GM19240 (cell line): ENCODE measurements at regions not wholly inside any gene's neighbourhood (a gene's known extent, or its start where the extent isn't known, plus 50 kb on each side); places are given as distances from the start of the nearest gene placed in this dataset.

Experiments
- DNase-seq: peaks from one replicate; pipeline ENCODE4 v3.0.0; 2011; ENCODE audit warnings: low spot score; ENCODE audit not compliant: insufficient read length

DNA sequence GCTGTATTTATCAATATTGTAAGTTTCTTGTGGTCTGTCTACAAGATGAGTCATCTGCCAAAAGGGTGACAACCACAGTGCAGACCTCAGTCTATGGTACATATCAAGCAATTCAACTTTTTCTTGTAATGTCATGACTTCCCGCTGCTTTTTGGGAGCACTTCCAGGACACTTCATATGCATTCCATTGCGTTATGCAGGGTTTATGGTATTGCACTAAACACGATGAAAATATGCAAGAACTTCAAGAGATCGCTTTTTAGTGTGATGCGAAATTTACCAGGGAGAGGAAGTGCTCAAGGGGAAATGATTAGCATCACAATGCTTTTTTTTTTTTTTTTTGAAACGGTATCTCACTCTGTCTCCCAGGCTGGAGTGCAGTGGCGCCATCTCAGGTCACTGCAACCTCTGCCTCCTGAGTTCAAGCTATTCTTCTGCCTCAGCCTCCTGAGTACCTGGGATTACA lies 166.5 kb downstream of the TFAP2A start:
- no peak for DNase-seq

- DNase-seq, result no peak
These were observed 177.4 kb downstream of the TFAP2A start for GRCh38 chr6:10237298-10238038.

GRCh38 chr6:10235344-10235743 lies 179.5 kb downstream of the TFAP2A start:
- DNase-seq, result no peak

DNA sequence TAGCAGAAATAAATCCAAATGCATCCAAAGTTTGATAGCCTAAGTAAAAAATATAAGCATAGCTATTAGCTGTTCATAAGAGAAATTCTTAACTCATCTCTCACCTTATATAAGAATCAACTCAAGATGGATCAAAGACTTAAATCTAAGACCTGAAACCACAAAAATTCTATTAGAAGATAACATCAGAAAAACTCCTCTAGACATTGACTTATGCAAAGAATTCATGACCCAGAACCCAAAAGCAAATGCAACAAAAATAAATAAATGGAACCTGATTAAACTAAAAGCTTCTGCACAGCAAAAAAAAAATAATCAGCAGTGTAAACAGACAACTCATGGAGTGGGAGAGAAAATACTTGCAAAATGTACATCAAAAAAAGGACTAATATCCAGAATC lies 184.3 kb downstream of the TFAP2A start:
- DNase-seq, result no peak

GRCh38 chr6:10223841-10224240 lies 191.0 kb downstream of the TFAP2A start:
- DNase-seq, result no peak

DNA sequence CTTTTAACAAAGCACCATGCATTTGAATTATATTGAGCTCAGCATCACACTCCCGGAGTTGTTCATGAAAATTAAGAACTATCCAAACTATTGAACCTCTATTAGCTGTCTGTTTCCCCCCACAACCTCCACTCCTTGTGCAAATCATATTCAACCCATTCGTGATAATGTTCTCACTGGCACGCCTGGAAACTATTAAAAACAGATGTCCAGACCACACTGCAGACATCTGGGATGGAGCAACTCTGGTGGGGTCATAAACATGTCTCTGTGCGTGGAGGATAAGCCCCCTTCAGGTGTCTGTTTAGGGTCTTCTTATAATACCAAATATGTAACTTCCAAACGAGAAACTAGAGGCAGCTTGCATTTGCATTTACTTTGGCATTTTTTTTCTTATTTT lies 193.7 kb downstream of the TFAP2A start:
- no peak for DNase-seq

GRCh38 chr6:10219510-10219909 lies 195.4 kb downstream of the TFAP2A start:
- no peak for DNase-seq

- no peak for DNase-seq
These were observed 197.8 kb downstream of the TFAP2A start for GRCh38 chr6:10217111-10217510.

DNA sequence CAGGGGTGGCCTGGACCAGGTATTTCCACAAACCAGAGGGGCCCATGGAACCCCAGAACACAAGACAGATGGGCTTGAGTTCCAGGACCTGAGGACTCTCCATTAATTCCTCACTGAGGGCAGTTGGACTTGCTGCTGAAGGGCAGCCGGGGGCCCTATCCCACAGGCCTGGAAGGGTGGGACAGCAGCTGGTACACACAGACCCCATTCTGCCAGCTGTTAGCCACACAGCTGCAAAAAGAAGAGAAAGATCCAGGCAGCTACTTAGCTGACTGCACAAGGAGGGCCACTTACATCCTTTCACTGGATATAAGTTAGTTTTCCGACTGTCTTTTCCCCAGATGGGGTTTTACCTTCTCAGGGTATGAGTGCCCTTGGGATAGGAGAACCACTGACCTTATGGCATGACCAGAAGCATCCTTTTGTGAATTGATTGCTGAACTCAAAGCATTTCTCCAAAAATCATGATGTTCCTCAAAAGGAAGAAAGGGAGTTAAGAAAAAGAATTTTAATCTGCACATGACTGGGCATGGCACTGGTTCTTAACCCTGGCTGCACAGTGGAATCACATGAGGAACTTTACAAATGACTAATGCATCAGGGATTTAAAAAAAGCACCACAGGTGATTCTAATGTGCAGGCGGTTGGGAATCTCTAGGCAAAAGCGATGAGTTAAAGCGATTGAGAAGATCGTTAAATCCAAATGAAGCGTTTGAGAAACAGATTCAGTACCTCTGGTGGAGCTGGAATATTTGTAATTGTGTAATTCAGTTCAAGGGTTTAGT lies 199.4 kb downstream of the TFAP2A start:
- no peak for DNase-seq

GRCh38 chr6:10210052-10210451 lies 204.8 kb downstream of the TFAP2A start:
- no peak for DNase-seq

- DNase-seq, result no peak
These were observed 209.0 kb downstream of the TFAP2A start for GRCh38 chr6:10205892-10206291.

- no peak for DNase-seq
These were observed 209.8 kb downstream of the TFAP2A start for GRCh38 chr6:10205120-10205519.

DNA sequence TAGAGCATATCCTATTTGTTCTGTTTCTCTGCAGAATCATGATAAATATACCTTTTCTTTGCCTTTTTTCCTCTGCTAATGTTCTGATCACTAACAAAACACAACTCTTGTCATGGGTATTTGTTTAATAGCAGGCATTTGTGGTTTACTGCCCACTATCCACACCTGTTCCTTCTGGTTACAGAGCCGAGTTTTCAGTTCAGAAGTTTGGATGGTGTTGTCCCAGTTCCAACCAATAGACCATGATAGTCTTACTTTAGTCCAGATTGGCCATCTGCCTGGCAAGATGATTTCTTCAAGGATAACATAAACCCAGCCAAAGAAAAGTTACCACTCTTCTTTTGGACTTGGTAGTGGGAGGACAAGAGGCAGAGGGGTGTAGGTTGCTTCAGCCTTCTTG lies 211.2 kb downstream of the TFAP2A start:
- no peak for DNase-seq

GRCh38 chr6:10202581-10202980 lies 212.3 kb downstream of the TFAP2A start:
- DNase-seq, result no peak

DNA sequence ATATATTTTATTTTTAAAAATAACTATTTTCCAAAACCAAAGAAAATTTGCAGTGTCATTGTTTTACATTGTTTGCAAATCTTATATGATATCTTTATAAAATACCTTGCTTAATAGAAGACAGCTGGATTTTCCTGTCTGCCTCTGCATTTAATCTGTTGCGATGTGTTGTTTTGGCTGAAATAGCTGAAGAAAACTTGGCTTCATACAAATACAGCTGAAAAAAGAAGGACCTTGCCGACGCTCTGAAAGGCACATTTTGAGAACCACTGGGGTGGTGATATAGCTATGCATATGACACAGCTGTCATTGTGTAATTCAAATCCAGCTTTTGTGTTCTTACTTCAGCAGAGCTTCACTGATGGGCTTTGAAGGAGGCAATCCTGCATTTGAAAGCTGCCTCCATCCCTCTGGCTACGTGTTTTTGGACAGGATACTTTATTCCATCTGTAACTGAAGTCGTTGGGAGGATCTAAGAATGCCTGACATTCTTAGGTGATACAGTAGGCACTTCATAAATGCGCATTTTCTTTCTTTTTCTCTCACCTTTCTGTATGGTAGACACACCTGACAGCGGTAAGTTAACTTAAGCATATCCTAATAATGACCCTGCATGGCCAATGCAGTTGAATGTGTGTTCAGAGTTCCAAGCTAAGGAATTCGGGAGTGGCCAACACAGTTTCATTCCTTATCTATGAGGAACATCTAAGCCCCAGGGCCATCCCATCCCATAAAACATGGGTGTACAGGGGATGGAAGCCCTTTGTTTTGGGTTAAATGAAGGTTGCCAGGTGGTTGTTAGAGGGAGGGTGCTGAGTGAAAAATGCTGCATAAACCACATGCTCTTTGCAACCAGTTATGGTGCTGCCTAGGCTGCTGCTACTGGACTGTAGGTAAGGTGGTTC lies 213.0 kb downstream of the TFAP2A start:
- DNase-seq, result no peak

GRCh38 chr6:10196090-10196489 lies 218.8 kb downstream of the TFAP2A start:
- DNase-seq, result no peak

- no peak for DNase-seq
These were observed 219.8 kb downstream of the TFAP2A start for GRCh38 chr6:10194816-10195672.

DNA sequence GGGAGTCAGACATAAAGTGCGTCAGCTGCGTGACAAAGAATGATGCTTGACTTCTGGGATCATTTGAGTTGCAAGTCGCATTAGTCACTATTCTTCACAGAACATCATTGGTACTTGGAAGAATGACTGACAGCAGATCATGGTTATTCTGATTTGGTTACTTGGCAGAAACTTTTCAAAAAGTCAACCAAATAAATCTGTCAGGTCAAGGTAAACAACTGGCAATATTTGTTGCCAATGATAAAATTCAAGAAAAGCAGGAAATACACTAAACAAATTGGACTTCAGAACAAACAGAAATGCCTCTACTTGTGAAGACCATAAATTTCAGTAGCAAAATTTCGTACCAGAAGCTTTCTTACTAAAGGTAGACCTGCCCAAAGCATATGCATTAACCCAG lies 221.6 kb downstream of the TFAP2A start:
- no peak for DNase-seq

DNA sequence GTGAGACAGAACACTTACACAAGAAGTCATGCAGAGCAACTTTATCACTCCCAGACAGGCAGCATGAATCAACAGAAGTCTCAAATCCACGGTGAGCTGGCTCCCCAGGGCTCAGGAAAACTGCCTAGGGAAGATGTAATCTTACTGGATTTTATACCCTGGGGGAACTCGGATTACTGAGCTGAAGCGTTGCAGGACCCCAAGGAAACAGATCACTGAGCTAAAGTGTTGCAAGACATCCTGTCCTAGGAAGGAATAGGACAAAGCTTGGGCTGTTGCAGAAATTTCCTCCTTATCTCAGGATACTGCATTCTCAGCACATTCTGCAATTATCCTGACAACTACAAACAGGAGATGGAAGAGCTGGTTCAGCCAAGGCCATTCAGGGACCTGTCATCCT lies 224.8 kb downstream of the TFAP2A start:
- DNase-seq, result no peak

GRCh38 chr6:10184371-10185227 lies 230.3 kb downstream of the TFAP2A start:
- no peak for DNase-seq
